HepG2 (cell line): ENCODE measurements at regions not wholly inside any gene's neighbourhood (a gene's known extent, or its start where the extent isn't known, plus 50 kb on each side); places are given as distances from the start of the nearest gene placed in this dataset.

Experiments used
- ATAC-seq: fragments of 200-7000 bp; cut with Tn5 transposase; 3 replicates; pipeline ENCODE4 v1.9.1; 2020; ENCODE audit warnings: mild to moderate bottlenecking, moderate library complexity
- BruUV-seq: library from RNA; stranded (reverse); fragments of 400-500 nt; replicated peaks from 2 replicates; lab custom pipeline; 2021; lab: Mats Ljungman, UMichigan
- CTCF ChIA-PET: fragments of 300-600 bp; formaldehyde crosslinking; extraction: SDS; loops from one replicate; lab custom pipeline; 2021; ENCODE audit warnings: low total read pairs, inconsistent platforms, low intra/inter-chr PET ratio; lab: Yijun Ruan, JAX
- POLR2A ChIA-PET: fragments of 350-600 bp; sonication (Branson Sonifier 250); formaldehyde crosslinking; loops from one replicate; lab custom pipeline; 2020; ENCODE audit warnings: antibody characterized with exemption, inconsistent platforms; lab: Yijun Ruan, JAX
- DNase-seq: peaks from one replicate; pipeline ENCODE4 v3.0.0-alpha.2; 2015; ENCODE audit warnings: low spot score
- FAIRE-seq: peaks from 3 replicates; lab custom pipeline; 2011; peaks lifted over from hg19 to GRCh38; lab: Jason Lieb, UNC
- H2AFZ ChIP-seq: one replicate; pipeline ENCODE4 v1.6.1; 2011; ENCODE audit warnings: low read length, inconsistent platforms
- H3K27ac ChIP-seq: fragments of 300-600 bp; 3 replicates; pipeline ENCODE4 v1.8.0; 2011; ENCODE audit warnings: mixed run types, mild to moderate bottlenecking, mixed read lengths, low read length, inconsistent platforms; ENCODE audit not compliant: insufficient read depth; ENCODE audit errors: extremely low read length
- H3K27me3 ChIP-seq, 2 experiments: fragments of 200-600 bp in 1 of 2; 2 replicates in 1 of 2; 3 replicates in 1 of 2; pipeline versions ENCODE4 v1.6.0 to v1.8.0; 2011; ENCODE audit warnings: low read length in 2 of 2, mild to moderate bottlenecking in 2 of 2, moderate library complexity in 2 of 2, inconsistent platforms in 1 of 2; ENCODE audit not compliant: insufficient read depth in 2 of 2, control insufficient read depth in 1 of 2
- H3K36me3 ChIP-seq, 2 experiments: fragments of 200-600 bp in 1 of 2; replicated peaks in 1 of 2; 2 replicates in 1 of 2; 3 replicates in 1 of 2; pipeline versions ENCODE4 v1.5.1 to v1.8.0; 2011; ENCODE audit warnings: low read length in 2 of 2, inconsistent platforms in 1 of 2; ENCODE audit not compliant: insufficient read depth in 2 of 2, control insufficient read depth in 1 of 2
- H3K4me1 ChIP-seq: 2 replicates; pipeline ENCODE4 v1.5.1; 2012; ENCODE audit warnings: low read length, inconsistent platforms; ENCODE audit not compliant: insufficient read depth
- H3K4me2 ChIP-seq: 2 replicates; pipeline ENCODE4 v1.6.0; 2011; ENCODE audit warnings: low read depth, low read length, inconsistent platforms
- H3K4me3 ChIP-seq, 3 experiments: fragments of 200-600 bp in 1 of 3; sonication (generic), shearing (Covaris generic) in 1 of 3; replicated peaks in 1 of 3; 2 replicates each; pipeline ENCODE4 v1.5.1; 2011 to 2016; ENCODE audit warnings: low read length in 3 of 3, inconsistent platforms in 2 of 3, low read depth in 2 of 3, mild to moderate bottlenecking in 2 of 3, control low read depth in 1 of 3, mixed read lengths in 1 of 3; ENCODE audit not compliant: insufficient read depth in 1 of 3
- H3K79me2 ChIP-seq: one replicate; pipeline ENCODE4 v1.6.1; 2011; ENCODE audit warnings: low read length, inconsistent platforms; ENCODE audit not compliant: insufficient read depth
- H3K9ac ChIP-seq: 2 replicates; pipeline ENCODE4 v1.6.0; 2011; ENCODE audit warnings: mild to moderate bottlenecking, low read depth, low read length, inconsistent platforms; ENCODE audit not compliant: insufficient read depth
- H3K9me3 ChIP-seq: 2 replicates; pipeline ENCODE4 v1.5.1; 2012; ENCODE audit warnings: mild to moderate bottlenecking, low read length
- H4K20me1 ChIP-seq: 2 replicates; pipeline ENCODE4 v1.6.0; 2011; ENCODE audit warnings: inconsistent platforms, mild to moderate bottlenecking, low read length, moderate library complexity; ENCODE audit not compliant: insufficient read depth
- BRCA1 ChIP-seq: sonication (generic); formaldehyde crosslinking; IDR thresholded peaks from 2 replicates; pipeline ENCODE4 v1.4.0; 2020; ENCODE audit warnings: missing genetic modification reagents
- BRF2 ChIP-seq: sonication (generic); formaldehyde crosslinking; IDR thresholded peaks from 2 replicates; pipeline ENCODE4 v1.8.1; 2022; ENCODE audit warnings: mild to moderate bottlenecking, missing genetic modification reagents
- KLF6 ChIP-seq: IDR thresholded peaks from 2 replicates; pipeline ENCODE4 v1.8.0; 2016; ENCODE audit warnings: missing biosample characterization, missing genetic modification reagents
- MTERF4 ChIP-seq: sonication (generic); formaldehyde crosslinking; IDR thresholded peaks from 2 replicates; pipeline ENCODE4 v1.8.0; 2023; ENCODE audit warnings: mild to moderate bottlenecking, missing genetic modification reagents
- RNF219 ChIP-seq: sonication (generic); formaldehyde crosslinking; IDR thresholded peaks from 2 replicates; pipeline ENCODE4 v1.5.0; 2020; ENCODE audit warnings: mild to moderate bottlenecking, missing genetic modification reagents
- RXRA ChIP-seq: sonication (generic); formaldehyde crosslinking; IDR thresholded peaks from 2 replicates; pipeline ENCODE4 v1.5.1; 2020; ENCODE audit warnings: missing genetic modification reagents
- SALL1 ChIP-seq: sonication (generic); formaldehyde crosslinking; IDR thresholded peaks from 2 replicates; pipeline ENCODE4 v1.8.0; 2022; ENCODE audit warnings: mild to moderate bottlenecking, missing genetic modification reagents
- SPEN ChIP-seq: sonication (generic); formaldehyde crosslinking; IDR thresholded peaks from 2 replicates; pipeline ENCODE4 v1.5.1; 2020; ENCODE audit warnings: low read depth, mild to moderate bottlenecking, missing genetic modification reagents
- TMF1 ChIP-seq: sonication (generic); formaldehyde crosslinking; IDR thresholded peaks from 2 replicates; pipeline ENCODE4 v1.8.1; 2022; ENCODE audit warnings: low read depth, missing genetic modification reagents
- ZNF407 ChIP-seq: sonication (generic); formaldehyde crosslinking; IDR thresholded peaks from one replicate; pipeline ENCODE4 v1.5.1; 2020; ENCODE audit warnings: mild to moderate bottlenecking, missing genetic modification reagents; ENCODE audit errors: not compliant biosample characterization
- ZNF619 ChIP-seq: sonication (generic); formaldehyde crosslinking; IDR thresholded peaks from 2 replicates; pipeline ENCODE4 v1.4.0; 2020; ENCODE audit warnings: mild to moderate bottlenecking, missing genetic modification reagents
- ZNF792 ChIP-seq: IDR thresholded peaks from 2 replicates; pipeline ENCODE4 v1.6.1; 2016
- WGBS: methylation state at CpG from one replicate; pipeline ENCODE4 v1.1.6; 2017; ENCODE audit warnings: low lambda C conversion rate; 5-methylcytosine and 5-hydroxymethylcytosine counted together
- in situ Hi-C: cut with HindIII; loops from 2 replicates; pipeline ENCODE4 v1.10.0; 2017; ENCODE audit warnings: low pct_unique_long_range_greater_than_20kb; ENCODE audit not compliant: extremely low pct_ligation_motif_present
- intact Hi-C: fragments of 100-400 bp; cut with micrococcal nuclease; formaldehyde crosslinking; loops from one replicate; pipeline ENCODE4 v1.10.0; 2022; ENCODE audit not compliant: unreplicated experiment

GRCh38 chr3:24551626-24552025, 57.0 kb upstream of the THRB start:
- Histone ChIP-seq H3K9ac (no peak overlapping the region), H3K36me3 (no peaks in the 10 kb centered on the region), H2AFZ (no peak overlapping the region), H3K4me1 (peaks cover 11% of the 10 kb centered on the region; the same call in 1 of the 2 replicates), H4K20me1 (no peaks in the 10 kb centered on the region), H3K4me2 (no peak overlapping the region), H3K4me3 (no peak overlapping the region), H3K27me3 (no peaks in the 10 kb centered on the region), H3K9me3 (no peaks in the 10 kb centered on the region), H3K27ac (no peak overlapping the region), H3K79me2 (no peaks in the 10 kb centered on the region)
- 47% methylated on average over 2 of the region's 2 CpGs for WGBS
- intact Hi-C loops, result no loop called here
- DNase-seq, result no peak
- no TSS peak for BruUV-seq
- ChIA-PET POLR2A (no interaction called here), CTCF (no interaction called here)
- no peak for FAIRE-seq
- TF ChIP-seq MTERF4 (CRISPR knock-in tag), result no peak
- no peak for TF ChIP-seq TMF1 (CRISPR knock-in tag)
- TF ChIP-seq KLF6 (CRISPR knock-in tag), result no peak
- no peak for TF ChIP-seq SALL1 (CRISPR knock-in tag)
- no peak for TF ChIP-seq BRF2 (CRISPR knock-in tag)
- TF ChIP-seq ZNF792, result no peak
- TF ChIP-seq ZNF407, result no peak
- no peak for TF ChIP-seq BRCA1 (CRISPR knock-in tag)
- no peak for TF ChIP-seq RXRA (CRISPR knock-in tag)
- TF ChIP-seq ZNF619 (CRISPR knock-in tag), result no peak
- TF ChIP-seq RNF219 (CRISPR knock-in tag), result no peak
- no peak for TF ChIP-seq SPEN (CRISPR knock-in tag)
- ATAC-seq, result no peak
- in situ Hi-C loops, result no loop called here
